SK-N-SH (cell line): ENCODE measurements at regions not wholly inside any gene's neighbourhood (a gene's known extent, or its start where the extent isn't known, plus 50 kb on each side); places are given as distances from the start of the nearest gene placed in this dataset.

Experiments
- CTCF ChIA-PET: fragments of 300-600, 350-600 bp; formaldehyde crosslinking; extraction: SDS; loops from one replicate; lab custom pipeline; 2021; lab: Yijun Ruan, JAX
- POLR2A ChIA-PET: fragments of 350-600 bp; sonication (Branson Sonifier 250); formaldehyde crosslinking; extraction: SDS; loops from one replicate; lab custom pipeline; 2020; ENCODE audit warnings: antibody characterized with exemption, inconsistent platforms; lab: Yijun Ruan, JAX
- DNase-seq: peaks from one replicate; pipeline ENCODE4 v3.0.0; 2012
- H2AFZ ChIP-seq: fragments of 200-600 bp; sonication (generic); 2 replicates; pipeline ENCODE4 v1.8.1; 2016; ENCODE audit warnings: antibody characterized with exemption, mild to moderate bottlenecking, low read depth
- H3F3A ChIP-seq: fragments of 200-600 bp; sonication (generic); replicated peaks from 2 replicates; pipeline ENCODE3; 2016; ENCODE audit warnings: antibody characterized with exemption, mild to moderate bottlenecking; ENCODE audit not compliant: insufficient read depth
- H3K27ac ChIP-seq, 2 experiments: fragments of 200-500 bp in 1 of 2; fragments of 200-600 bp in 1 of 2; sonication (Bioruptor generic) in 1 of 2; sonication (generic), shearing (Covaris generic) in 1 of 2; 2 replicates each; pipeline versions ENCODE4 v1.5.1 to v1.6.1; 2014 to 2016; ENCODE audit warnings: low read depth in 2 of 2, inconsistent platforms in 1 of 2, low read length in 1 of 2, mild to moderate bottlenecking in 1 of 2, mixed read lengths in 1 of 2
- H3K27me3 ChIP-seq: fragments of 200-600 bp; sonication (generic), shearing (Covaris generic); 2 replicates; pipeline ENCODE4 v1.6.1; 2016; ENCODE audit warnings: mixed run types; ENCODE audit not compliant: insufficient read depth
- H3K36me3 ChIP-seq, 2 experiments: fragments of 200-500 bp in 1 of 2; fragments of 200-600 bp in 1 of 2; sonication (Bioruptor generic) in 1 of 2; sonication (generic) in 1 of 2; replicated peaks in 1 of 2; 2 replicates each; pipeline versions ENCODE3 to v1.5.1; 2014 to 2016; ENCODE audit warnings: low read length in 1 of 2, mild to moderate bottlenecking in 1 of 2; ENCODE audit not compliant: insufficient read depth in 2 of 2, control insufficient read depth in 1 of 2
- H3K4me1 ChIP-seq, 2 experiments: fragments of 200-500 bp in 1 of 2; fragments of 200-600 bp in 1 of 2; sonication (Bioruptor generic) in 1 of 2; sonication (generic), shearing (Covaris generic) in 1 of 2; 2 replicates each; pipeline versions ENCODE4 v1.5.1 to v1.6.1; 2014 to 2016; ENCODE audit warnings: low read depth in 1 of 2, low read length in 1 of 2, mixed run types in 1 of 2; ENCODE audit not compliant: insufficient read depth in 2 of 2, control insufficient read depth in 1 of 2
- H3K4me2 ChIP-seq: fragments of 200-600 bp; sonication (generic), shearing (Covaris generic); 2 replicates; pipeline ENCODE4 v1.6.1; 2017; ENCODE audit warnings: mixed run types
- H3K4me3 ChIP-seq, 2 experiments: fragments of 200-500 bp in 1 of 2; fragments of 200-600 bp in 1 of 2; sonication (Bioruptor generic) in 1 of 2; sonication (generic), shearing (Covaris generic) in 1 of 2; 2 replicates each; pipeline versions ENCODE4 v1.5.1 to v1.8.1; 2014 to 2016; ENCODE audit warnings: low read depth in 2 of 2, inconsistent platforms in 1 of 2, low read length in 1 of 2, mild to moderate bottlenecking in 1 of 2, mixed read lengths in 1 of 2, moderate library complexity in 1 of 2
- H3K79me2 ChIP-seq: fragments of 200-600 bp; sonication (generic); 2 replicates; pipeline ENCODE4 v1.8.1; 2017; ENCODE audit warnings: mild to moderate bottlenecking; ENCODE audit not compliant: insufficient read depth
- H3K9ac ChIP-seq: fragments of 200-600 bp; sonication (generic); 2 replicates; pipeline ENCODE4 v1.6.1; 2017; ENCODE audit warnings: mixed run types
- H3K9me2 ChIP-seq: fragments of 200-600 bp; sonication (generic); 2 replicates; pipeline ENCODE4 v1.6.1; 2017; ENCODE audit warnings: mixed run types
- H3K9me3 ChIP-seq: fragments of 200-600 bp; sonication (generic); 2 replicates; pipeline ENCODE4 v1.6.1; 2017; ENCODE audit warnings: mixed run types, mild to moderate bottlenecking, moderate library complexity
- H4K20me1 ChIP-seq: fragments of 200-600 bp; sonication (generic); 2 replicates; pipeline ENCODE4 v1.6.1; 2017; ENCODE audit warnings: mild to moderate bottlenecking, mixed run types; ENCODE audit not compliant: insufficient read depth
- CTCF ChIP-seq: fragments of 200-600 bp; sonication (generic); IDR thresholded peaks from 2 replicates; pipeline ENCODE4 v1.6.1; 2017; ENCODE audit warnings: antibody characterized with exemption, mild to moderate bottlenecking, moderate library complexity
- EP300 ChIP-seq, 2 experiments: IDR thresholded peaks; 2 replicates each; pipeline versions ENCODE4 v1.4.0 to v1.6.1; 2012; ENCODE audit warnings: borderline replicate concordance in 1 of 2, low read depth in 1 of 2, low read length in 1 of 2
- EZH2phosphoT487 ChIP-seq: fragments of 200-600 bp; sonication (generic); IDR thresholded peaks from 2 replicates; pipeline ENCODE4 v1.6.1; 2017; ENCODE audit warnings: low read depth, mixed run types, mild to moderate bottlenecking, antibody characterized with exemption, moderate library complexity, borderline replicate concordance
- FOSL2 ChIP-seq: IDR thresholded peaks from 2 replicates; pipeline ENCODE4 v1.4.0; 2012; ENCODE audit warnings: low read depth, mild to moderate bottlenecking, moderate library complexity, borderline replicate concordance
- FOXJ3 ChIP-seq: sonication (generic); formaldehyde crosslinking; IDR thresholded peaks from 2 replicates; pipeline ENCODE4 v1.5.1; 2020; ENCODE audit warnings: mild to moderate bottlenecking, missing genetic modification reagents
- GABPA ChIP-seq: IDR thresholded peaks from 2 replicates; pipeline ENCODE4 v1.4.0; 2012; ENCODE audit warnings: low read depth, mild to moderate bottlenecking
- GATA2 ChIP-seq: sonication (generic); formaldehyde crosslinking; IDR thresholded peaks from 2 replicates; pipeline ENCODE4 v1.5.0; 2020; ENCODE audit warnings: mild to moderate bottlenecking, missing genetic modification reagents
- JUND ChIP-seq: IDR thresholded peaks from 2 replicates; pipeline ENCODE4 v1.4.0; 2012
- MXI1 ChIP-seq: IDR thresholded peaks from 2 replicates; pipeline ENCODE4 v1.6.1; 2012; ENCODE audit warnings: mild to moderate bottlenecking, low read depth, low read length, improper control_type of control experiment
- NRF1 ChIP-seq: IDR thresholded peaks from 2 replicates; pipeline ENCODE4 v1.6.1; 2012; ENCODE audit warnings: low read depth, mild to moderate bottlenecking, low read length
- RAD21 ChIP-seq: IDR thresholded peaks from 2 replicates; pipeline ENCODE4 v1.6.1; 2012; ENCODE audit warnings: mild to moderate bottlenecking, low read length
- RCOR1 ChIP-seq: fragments of 150-350 bp; IDR thresholded peaks from 2 replicates; pipeline ENCODE4 v1.6.1; 2017; ENCODE audit warnings: antibody characterized with exemption, low read length
- REST ChIP-seq: IDR thresholded peaks from 2 replicates; pipeline ENCODE4 v1.6.1; 2012; ENCODE audit warnings: mild to moderate bottlenecking, low read depth, low read length, moderate library complexity
- SIN3A ChIP-seq: IDR thresholded peaks from 2 replicates; pipeline ENCODE4 v1.6.1; 2012; ENCODE audit warnings: low read depth, mild to moderate bottlenecking, low read length, moderate library complexity, borderline replicate concordance
- USF1 ChIP-seq: IDR thresholded peaks from 2 replicates; pipeline ENCODE4 v1.4.0; 2012; ENCODE audit warnings: low read depth, borderline replicate concordance
- USF2 ChIP-seq: fragments of 150-350 bp; IDR thresholded peaks from 2 replicates; pipeline ENCODE4 v1.6.1; 2017; ENCODE audit warnings: antibody characterized with exemption, low read length, low read depth, borderline replicate concordance
- YY1 ChIP-seq: IDR thresholded peaks from 2 replicates; pipeline ENCODE4 v1.4.0; 2012; ENCODE audit warnings: low read depth, mild to moderate bottlenecking
- ZBTB33 ChIP-seq: IDR thresholded peaks from 2 replicates; pipeline ENCODE4 v1.4.0; 2012; ENCODE audit warnings: low read depth, borderline replicate concordance
- WGBS: methylation state at CpG from one replicate; pipeline ENCODE4 v1.1.6; 2017; ENCODE audit warnings: low lambda C conversion rate; 5-methylcytosine and 5-hydroxymethylcytosine counted together

GRCh38 chr2:200742426-200742825, 69.3 kb upstream of the BZW1 start:
- no peaks in the 10 kb centered on the region for H3F3A ChIP-seq
- no peaks in the 10 kb centered on the region for H3K36me3 ChIP-seq
- no peak overlapping the region for H3K9ac ChIP-seq
- H3K4me3 ChIP-seq: no peak overlapping the region
- DNase-seq: no peak
- ChIA-PET POLR2A (no interaction called here), CTCF (interaction anchor here (2.1 kb wide), 1 partner anchor 30 kb away, joined by 11 read pairs; no protein-coding TSS in a partner anchor)
- no peaks in the 10 kb centered on the region for H3K9me2 ChIP-seq
- TF ChIP-seq RAD21: no peak
- 81% methylated on average over 3 of the region's 5 CpGs for WGBS
- no peak overlapping the region for H3K27ac ChIP-seq
- no peak overlapping the region for H2AFZ ChIP-seq
- H3K9me3 ChIP-seq: no peaks in the 10 kb centered on the region
- no peak overlapping the region for H3K4me2 ChIP-seq
- H3K27me3 ChIP-seq: no peaks in the 10 kb centered on the region
- H4K20me1 ChIP-seq: no peaks in the 10 kb centered on the region
- H3K79me2 ChIP-seq: no peaks in the 10 kb centered on the region
- H3K4me1 ChIP-seq: peaks cover 0 to 10% of the 10 kb centered on the region in 2 experiments; a peak in 1 of 4 replicates

GRCh38 chr2:200743042-200743676, 68.6 kb upstream of the BZW1 start:
- no peak overlapping the region for H2AFZ ChIP-seq
- no peaks in the 10 kb centered on the region for H3K27me3 ChIP-seq
- H3K9me2 ChIP-seq: no peaks in the 10 kb centered on the region
- peaks cover 0 to 10% of the 10 kb centered on the region in 2 experiments; a peak in 1 of 4 replicates for H3K4me1 ChIP-seq
- no peak overlapping the region for H3K9ac ChIP-seq
- H3K4me3 ChIP-seq: no peak overlapping the region
- no peaks in the 10 kb centered on the region for H3K9me3 ChIP-seq
- H3K4me2 ChIP-seq: no peak overlapping the region
- no peak overlapping the region for H3K27ac ChIP-seq
- POLR2A ChIA-PET: no interaction called here
- no peaks in the 10 kb centered on the region for H3K36me3 ChIP-seq
- no peaks in the 10 kb centered on the region for H3F3A ChIP-seq
- DNase-seq: no peak
- CTCF ChIA-PET: interaction anchor here (2.1 kb wide), 1 partner anchor 30 kb away, joined by 11 read pairs; no protein-coding TSS in a partner anchor
- WGBS: 83% methylated on average over 7 of the region's 10 CpGs
- no peaks in the 10 kb centered on the region for H4K20me1 ChIP-seq
- H3K79me2 ChIP-seq: no peaks in the 10 kb centered on the region
- no peak for TF ChIP-seq NRF1
- no peak for TF ChIP-seq CTCF
- no peak for TF ChIP-seq JUND
- no peak for TF ChIP-seq GATA2 (CRISPR knock-in tag)
- no peak for TF ChIP-seq EZH2phosphoT487
- no peak for TF ChIP-seq USF1
- no peak for TF ChIP-seq EP300 (IDR thresholded peaks at IDR 0.05; ENCODE audit: borderline replicate concordance in 1 of 2, low read depth in 1 of 2, low read length in 1 of 2)
- TF ChIP-seq FOXJ3: no peak
- TF ChIP-seq RCOR1: no peak
- no peak for TF ChIP-seq REST
- no peak for TF ChIP-seq FOSL2
- TF ChIP-seq GABPA: no peak
- no peak for TF ChIP-seq YY1
- no peak for TF ChIP-seq USF2
- no peak for TF ChIP-seq SIN3A
- TF ChIP-seq MXI1: no peak
- TF ChIP-seq ZBTB33: no peak
